Fibroblast of lung (primary cell): ENCODE measurements at regions not wholly inside any gene's neighbourhood (a gene's known extent, or its start where the extent isn't known, plus 50 kb on each side); places are given as distances from the start of the nearest gene placed in this dataset.

Source experiments
- CTCF ChIP-seq, 2 donors: IDR thresholded peaks in 1 of 2; conservative IDR thresholded peaks in 1 of 2; 1 replicate in 1 of 2; 2 replicates in 1 of 2; pipeline ENCODE4 v1.5.1; 2011 to 2012; ENCODE audit warnings: low read length in 2 of 2, control low read depth in 1 of 2, inconsistent platforms in 1 of 2, low read depth in 1 of 2, mild to moderate bottlenecking in 1 of 2
- EZH2 ChIP-seq: IDR thresholded peaks from 2 replicates; pipeline ENCODE4 v1.5.1; 2012; ENCODE audit warnings: low read length, control low read depth, mild to moderate bottlenecking; ENCODE audit errors: missing control alignments

- TF ChIP-seq CTCF (conservative IDR thresholded peaks at IDR 0.05 in 1 of 2, IDR thresholded peaks at IDR 0.05 in 1 of 2; ENCODE audit: low read depth in 1 of 2, low read length in 2 of 2) (no peak), EZH2 (no peak)
Observed at GRCh38 chr6:132068766-132069165, 117.6 kb upstream of the CCN2 start.
